Adrenal gland (tissue), 5 donors: ENCODE measurements at regions not wholly inside any gene's neighbourhood (a gene's known extent, or its start where the extent isn't known, plus 50 kb on each side); places are given as distances from the start of the nearest gene placed in this dataset.
"Not testable (repeated sequence)": the region's sequence is repeated elsewhere in the genome, so short reads cannot be mapped to it uniquely, and the experiment has no call there.

Experiments used
- CTCF ChIP-seq, 6 experiments: fragments of 450-650 bp in 4 of 6; fragments of 200-600 bp in 2 of 6; sonication (generic) in 1 of 6; IDR thresholded peaks; 1 replicate in 5 of 6; 2 replicates in 1 of 6; pipeline versions ENCODE4 v1.5.1 to v1.8.0; 2016 to 2021; ENCODE audit warnings: antibody characterized with exemption in 6 of 6, mild to moderate bottlenecking in 2 of 6, moderate library complexity in 1 of 6
- POLR2A ChIP-seq, 2 donors: fragments of 450-650 bp; IDR thresholded peaks; one replicate each; pipeline ENCODE4 v1.6.1; 2017; ENCODE audit warnings: antibody characterized with exemption in 2 of 2, mild to moderate bottlenecking in 2 of 2, moderate library complexity in 1 of 2
- donor health status: DM: no; HTN: no; CAD: no.

- not testable (repeated sequence) for TF ChIP-seq CTCF, POLR2A (IDR thresholded peaks at IDR 0.05)
Observed at GRCh38 chr4:3586596-3586995, 54.4 kb upstream of the LRPAP1 start.
